ENCODE measurements at regions not wholly inside any gene's neighbourhood (a gene's known extent, or its start where the extent isn't known, plus 50 kb on each side); places are given as distances from the start of the nearest gene placed in this dataset.
A peak's percentile ranks its signal among the peaks of the same experiment; 100 is the strongest.

DNA sequence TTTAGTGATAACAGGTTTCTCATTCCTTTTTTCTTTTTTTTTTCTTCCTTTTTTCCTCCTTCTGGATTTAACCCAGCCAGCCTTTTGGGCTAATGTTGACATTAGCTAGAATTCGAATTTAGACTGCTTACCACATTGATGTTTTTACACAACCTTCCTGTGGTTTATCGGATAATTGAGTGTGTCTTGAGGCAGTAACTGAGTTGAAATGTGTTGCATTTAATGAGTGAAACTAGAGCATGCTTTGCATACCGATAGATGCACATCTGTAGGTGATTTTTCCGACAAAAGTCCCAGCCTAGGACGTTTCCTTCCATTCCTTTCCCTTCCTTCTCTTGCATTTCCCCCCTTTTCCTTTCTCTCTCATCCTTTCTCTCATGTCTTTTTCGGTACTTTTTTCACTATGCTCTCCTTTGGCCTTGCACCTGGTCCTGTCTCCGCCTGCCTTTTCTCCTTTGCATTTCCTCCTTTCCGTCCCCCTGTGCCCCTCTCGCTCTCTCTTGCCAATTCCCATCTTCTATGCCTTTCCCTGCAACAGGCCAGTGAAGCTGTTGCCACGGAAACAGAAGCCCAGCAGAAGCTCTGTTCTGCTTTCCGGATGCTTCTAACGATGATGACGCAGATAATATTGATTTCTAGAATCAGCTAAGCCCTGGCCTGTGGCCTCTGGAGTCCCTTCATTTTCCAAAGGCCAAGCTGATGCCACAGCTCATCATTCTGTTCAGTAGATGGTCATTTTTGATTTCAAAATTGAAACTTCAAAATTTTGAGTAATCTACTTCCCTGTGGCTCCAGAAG lies 76.1 kb downstream of the SLC25A47 start:
- no peak for DNase-seq (ENCODE audit: low spot score)

GRCh38 chr14:100400115-100400514 lies 77.0 kb downstream of the SLC25A47 start:
- peak; percentile 71 for DNase-seq (ENCODE audit: low spot score)

DNA sequence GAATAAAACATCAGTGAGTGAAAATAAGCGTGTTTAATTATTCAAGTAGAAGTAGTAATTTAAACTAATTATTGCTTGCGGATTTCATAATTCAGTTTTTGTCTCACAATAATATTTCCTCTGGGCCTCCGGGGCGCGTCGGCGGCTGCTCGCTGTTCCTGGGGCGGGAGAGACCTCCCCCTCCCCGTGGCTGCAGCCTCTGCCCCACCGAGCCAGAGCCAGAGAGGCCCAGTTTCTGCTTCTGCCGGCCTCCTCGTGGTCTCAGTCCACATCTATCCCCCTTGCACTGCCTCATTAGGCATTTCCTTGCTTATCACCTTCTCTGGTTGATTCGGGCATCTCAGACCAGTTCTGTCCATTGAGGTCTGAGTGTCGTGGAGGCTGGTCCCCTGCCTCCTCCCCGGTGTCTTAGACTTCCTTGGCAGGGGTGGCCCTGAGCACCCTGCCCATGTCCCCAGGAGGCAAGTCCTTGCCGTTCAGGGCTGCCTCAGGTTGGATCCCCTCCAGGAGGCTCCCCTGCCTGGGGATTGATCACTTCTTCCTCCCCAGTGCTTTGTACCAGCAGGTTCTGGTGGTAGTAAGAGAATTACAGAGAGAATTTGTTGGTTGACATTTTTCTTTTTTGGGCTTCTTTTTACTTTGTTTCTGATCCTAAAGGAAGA lies 78.0 kb downstream of the SLC25A47 start:
- DNase-seq (ENCODE audit: low spot score): no peak

- DNase-seq (ENCODE audit: low spot score): no peak
These were observed 78.7 kb downstream of the SLC25A47 start for GRCh38 chr14:100401792-100402191.

DNA sequence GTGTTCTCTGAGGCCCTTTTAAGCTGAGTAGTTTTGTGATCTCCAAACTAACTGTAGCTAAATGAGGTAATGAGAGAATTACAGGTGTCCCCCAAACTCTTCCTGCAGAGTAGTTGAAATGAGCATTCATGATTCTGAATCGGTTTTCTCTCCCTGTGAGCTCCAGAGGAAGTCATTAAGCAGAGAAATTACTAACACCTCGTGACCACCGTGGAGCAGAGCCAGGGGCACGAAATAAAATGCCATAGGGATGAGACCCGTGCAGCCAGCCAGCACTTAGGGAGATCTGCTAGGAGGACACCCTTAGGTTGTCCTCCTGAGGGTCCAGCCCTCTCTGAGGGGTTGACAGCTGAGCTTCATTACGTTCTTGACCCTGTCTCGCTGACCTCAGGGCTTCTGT lies 79.5 kb downstream of the SLC25A47 start:
- peak; percentile 64 for DNase-seq (ENCODE audit: low spot score)

DNA sequence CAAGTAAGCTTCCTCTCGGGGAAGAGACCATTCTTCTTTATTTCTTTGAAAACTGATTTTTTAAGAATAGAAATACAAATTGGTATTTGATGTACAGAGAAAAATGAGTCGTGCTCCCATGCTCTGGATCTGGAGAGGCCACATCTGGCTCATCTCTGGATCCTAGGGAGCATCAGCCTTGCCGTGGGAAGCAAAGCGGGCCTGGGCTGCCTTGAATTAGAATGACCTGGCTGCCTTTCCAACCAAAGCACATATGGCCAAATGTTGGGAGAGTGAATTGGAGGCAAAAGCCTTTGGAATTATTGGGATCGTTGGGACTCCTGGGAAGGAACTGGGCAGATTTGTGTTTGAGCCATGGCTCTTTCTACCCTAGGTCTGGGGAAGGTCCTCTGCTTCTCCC lies 80.0 kb downstream of the SLC25A47 start:
- DNase-seq (ENCODE audit: low spot score): no peak

DNA sequence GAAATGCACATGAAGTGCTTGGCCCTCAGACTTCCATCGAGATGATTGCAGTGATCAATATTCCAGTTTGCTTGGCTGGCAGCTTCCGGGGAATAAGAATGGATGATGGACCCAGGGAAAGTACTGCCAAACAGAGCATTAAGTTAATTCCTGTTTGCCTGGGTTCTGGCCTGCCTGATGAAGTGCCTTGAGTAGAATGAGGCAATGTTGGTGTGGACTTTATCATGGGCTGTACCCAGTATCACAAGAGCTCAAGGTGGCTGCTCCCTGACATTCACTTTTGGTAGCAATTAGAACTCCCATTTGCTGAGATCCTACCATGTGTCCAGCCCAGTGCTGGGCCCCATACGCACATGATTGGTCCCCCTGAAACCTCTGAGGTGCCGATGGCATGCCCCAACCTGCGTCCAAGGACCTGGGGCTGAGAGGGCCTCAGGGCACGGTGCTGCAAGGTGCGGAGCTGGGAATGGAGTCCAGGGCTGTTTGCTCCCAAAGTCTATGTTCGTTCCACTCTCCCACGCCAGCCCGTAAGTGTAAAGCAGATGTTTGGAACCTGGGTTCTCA lies 80.7 kb downstream of the SLC25A47 start:
- no peak for DNase-seq (ENCODE audit: low spot score)

- DNase-seq (ENCODE audit: low spot score): no peak
These were observed 81.3 kb downstream of the SLC25A47 start for GRCh38 chr14:100404419-100404818.

DNA sequence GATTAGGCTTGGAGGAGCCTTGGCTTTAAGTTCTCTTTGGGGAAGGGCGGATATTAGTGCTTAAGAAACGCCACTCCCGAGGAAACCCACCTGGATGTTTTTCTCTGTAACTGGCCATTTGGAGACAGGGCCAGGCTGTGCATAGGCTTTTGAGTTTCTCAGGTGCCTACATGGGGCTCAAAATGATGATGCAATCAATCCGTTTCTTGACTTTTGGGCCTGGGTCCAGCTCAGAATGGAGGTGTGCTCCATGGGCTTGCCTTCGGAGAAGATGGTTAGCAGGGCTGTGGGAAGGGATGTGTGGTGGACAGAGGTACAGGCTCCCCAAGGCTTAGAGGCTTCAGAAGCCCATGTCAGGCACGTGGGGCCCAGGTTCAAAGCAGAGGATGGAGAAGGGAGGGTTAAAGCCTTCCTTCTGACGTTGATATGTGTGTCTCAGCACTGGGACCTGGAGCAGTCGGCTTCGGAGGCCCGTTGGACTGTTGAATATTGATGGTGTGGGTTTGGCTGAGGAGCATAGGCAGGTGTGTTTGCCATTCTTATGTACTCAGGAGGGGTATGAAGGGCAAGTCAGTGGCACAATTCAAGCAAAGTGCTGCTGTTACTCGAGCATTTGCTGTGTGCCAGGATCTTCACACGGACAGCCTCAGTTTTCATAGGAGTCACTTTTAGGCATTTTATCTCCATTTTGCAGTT lies 82.8 kb downstream of the SLC25A47 start:
- DNase-seq (ENCODE audit: low spot score): no peak

DNA sequence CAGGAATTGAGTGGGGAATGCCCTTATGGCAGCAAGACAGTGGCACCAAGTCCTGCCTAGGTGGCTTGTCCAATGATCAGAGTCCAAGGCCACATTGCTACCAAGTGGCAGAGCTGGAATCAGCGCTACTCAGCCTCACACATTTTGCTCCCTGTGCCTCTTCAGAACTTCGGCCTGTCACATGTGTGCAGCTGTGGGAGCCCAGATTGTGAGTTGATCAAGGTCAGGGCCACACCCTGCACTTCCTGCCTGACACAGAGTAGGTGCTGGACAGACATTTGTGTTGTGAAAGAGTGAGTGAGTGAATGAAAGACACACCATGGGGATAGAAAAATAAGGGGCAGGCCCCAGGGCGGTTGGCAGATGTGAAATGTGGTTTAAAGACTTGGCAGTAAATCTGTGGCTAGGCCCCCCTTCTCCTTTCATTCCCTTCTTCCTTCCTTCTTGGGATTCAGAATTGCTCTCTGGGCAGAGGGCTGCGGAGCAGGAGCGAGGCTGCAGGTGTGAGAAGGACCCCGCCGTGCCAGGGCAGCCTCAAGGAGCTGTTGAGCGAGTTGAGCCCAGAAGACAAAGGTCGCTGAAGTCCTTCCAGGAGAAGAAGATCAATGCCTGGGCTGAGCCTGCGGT lies 83.5 kb downstream of the SLC25A47 start:
- DNase-seq (ENCODE audit: low spot score): no peak

DNA sequence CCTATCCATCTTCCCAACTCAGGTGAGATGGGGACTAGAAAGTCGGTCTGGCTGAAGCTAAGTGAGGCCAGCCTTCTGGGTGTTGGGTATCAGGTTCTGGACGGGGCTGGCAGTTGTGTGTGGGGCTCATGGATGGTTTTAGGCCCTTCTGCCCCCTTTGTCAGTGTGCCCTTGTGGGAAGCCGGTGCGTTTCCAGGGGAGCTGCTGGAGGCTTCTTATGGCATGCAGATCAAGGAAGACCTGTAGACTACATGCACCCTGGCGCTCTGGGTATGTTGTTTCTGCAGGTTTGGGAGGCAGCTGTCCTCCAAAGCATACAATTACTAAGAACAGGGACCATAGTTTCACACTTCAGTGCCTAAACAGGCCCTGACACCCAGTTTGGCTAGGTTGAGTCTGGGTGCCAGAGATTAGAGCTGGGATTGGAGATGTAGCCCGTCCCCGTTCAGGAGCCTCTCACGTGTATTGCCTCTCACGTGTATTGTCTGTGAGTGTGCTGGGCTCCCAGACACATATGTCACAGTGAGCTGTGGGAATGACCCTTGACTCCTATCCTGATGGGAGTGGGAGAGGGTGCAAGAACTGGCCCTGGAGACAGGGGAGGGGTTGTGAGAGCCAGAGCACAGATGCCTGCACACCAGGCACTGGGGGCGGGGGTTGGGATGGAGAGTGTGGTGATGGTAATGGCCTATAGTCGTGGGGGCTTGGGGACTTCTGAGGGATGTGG lies 84.4 kb downstream of the SLC25A47 start:
- no peak for DNase-seq (ENCODE audit: low spot score)

DNA sequence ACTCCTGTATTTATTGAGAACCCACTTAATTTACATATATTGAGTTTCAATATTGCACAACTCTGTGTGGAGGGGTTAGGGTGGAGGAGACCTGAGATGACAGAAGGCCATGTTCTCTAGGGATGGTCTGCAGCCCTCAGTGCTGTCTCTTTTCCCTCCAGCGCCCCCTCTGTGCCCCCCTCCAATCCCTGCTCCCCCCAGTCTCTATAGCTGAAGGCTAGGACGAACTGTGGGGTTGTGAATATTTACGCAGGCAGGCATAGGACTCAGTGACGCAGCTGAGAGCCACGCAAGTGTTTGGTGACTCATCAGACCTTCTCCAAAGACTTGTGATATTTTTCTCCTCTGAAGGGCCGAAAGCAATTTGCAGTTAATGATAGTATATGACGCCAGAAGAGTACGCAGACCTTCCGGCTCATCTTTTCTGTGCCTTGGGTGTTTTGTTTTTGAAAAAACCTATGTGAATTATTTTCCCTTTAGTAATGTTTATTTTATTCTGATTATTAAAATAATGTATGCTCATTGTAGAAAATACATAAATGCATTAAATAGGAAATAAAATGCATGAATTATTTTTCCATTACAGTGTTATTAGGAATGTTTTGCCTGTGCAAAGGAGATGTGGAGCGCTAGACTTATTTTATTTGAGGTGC lies 85.3 kb downstream of the SLC25A47 start:
- DNase-seq (ENCODE audit: low spot score): no peak

GRCh38 chr14:100409003-100409360 lies 85.8 kb downstream of the SLC25A47 start:
- no peak for DNase-seq (ENCODE audit: low spot score)

DNA sequence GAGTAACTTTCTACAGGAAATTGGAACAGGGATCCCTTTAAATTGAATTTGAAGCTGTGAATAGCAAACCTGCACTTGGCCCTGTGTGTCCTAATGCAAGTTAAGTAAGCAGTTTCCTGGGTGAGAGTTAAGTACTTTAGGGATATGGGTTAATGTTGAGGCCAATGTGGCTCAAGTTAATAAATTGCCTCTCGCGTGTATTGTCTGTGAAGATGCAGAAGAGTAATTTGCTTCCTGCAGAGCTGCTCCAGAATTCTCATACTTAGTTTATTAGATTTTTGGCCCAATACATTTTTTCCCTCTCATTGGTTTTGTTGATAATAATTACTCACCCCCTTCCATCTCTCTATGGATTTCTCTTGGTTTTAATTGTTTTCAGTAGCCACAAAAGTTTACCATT lies 86.5 kb downstream of the SLC25A47 start:
- DNase-seq (ENCODE audit: low spot score): no peak

GRCh38 chr14:100410056-100410565 lies 87.0 kb downstream of the SLC25A47 start:
- DNase-seq (ENCODE audit: low spot score): no peak

DNA sequence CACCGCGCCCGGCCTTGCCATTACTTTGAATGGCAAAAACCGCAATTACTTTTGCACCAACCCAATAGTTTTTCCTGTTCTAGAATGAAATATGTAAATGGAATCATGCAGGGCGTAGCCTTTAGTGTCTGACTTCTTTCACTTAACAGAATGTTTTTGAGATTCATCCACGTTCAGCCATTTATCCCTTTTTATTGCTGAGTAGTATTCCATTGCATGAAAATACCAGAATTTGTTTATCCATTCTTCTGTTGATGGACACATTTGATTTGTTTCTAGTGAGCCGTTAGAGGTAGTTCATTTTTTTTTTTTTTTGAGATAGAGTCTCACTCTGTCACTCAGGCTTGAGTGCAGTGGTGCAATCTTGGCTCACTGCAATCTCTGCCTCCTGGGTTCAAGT lies 90.6 kb downstream of the SLC25A47 start:
- no peak for DNase-seq (ENCODE audit: low spot score)

DNA sequence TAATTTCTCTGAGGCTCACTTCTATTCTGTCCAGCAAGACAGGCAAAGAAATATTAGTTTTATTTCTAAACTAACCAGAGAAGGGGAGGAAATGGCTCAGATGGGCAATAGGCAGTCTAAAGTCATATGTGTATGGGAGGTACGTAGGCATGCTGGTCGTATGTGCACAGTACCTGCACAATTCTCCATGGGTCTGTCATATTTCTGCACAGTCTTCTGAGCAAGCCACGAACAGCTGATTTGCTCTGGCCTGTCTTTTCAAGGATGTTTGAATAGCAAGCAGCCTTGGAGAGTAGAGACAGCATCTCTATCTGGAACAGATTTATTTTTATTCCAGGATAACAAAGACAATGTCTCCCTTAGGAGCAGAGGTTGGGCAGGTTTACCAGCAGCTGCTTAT lies 92.1 kb downstream of the SLC25A47 start:
- DNase-seq (ENCODE audit: low spot score): no peak

DNA sequence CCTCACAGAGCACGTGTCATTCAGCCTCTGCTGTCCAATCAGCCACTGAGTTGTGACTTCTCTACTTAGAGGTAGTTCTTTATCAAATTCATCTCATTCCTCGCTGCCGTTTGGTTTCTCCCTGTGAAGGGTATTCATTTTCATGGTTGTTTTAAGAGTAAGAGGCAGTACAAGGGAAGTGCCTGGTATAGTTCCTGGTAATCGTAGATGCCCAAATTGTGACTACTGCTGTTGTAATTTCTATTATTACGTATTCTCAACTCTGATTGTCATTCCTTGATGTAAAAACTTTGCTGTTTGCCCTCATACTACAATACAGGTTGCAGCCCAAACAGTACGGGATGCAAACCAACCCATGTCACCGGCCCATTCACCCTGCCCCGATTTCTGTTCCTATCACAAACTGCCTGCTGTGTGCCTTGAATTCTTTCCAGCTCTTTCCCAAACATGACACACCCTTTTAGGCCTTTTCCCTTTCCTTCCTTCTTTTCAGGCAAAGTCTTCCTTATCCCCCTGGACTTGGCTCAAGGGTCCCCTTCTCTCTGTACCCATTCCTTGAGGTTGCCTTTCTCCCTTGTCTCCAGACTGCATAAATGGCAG lies 93.0 kb downstream of the SLC25A47 start:
- no peak for DNase-seq (ENCODE audit: low spot score)

DNA sequence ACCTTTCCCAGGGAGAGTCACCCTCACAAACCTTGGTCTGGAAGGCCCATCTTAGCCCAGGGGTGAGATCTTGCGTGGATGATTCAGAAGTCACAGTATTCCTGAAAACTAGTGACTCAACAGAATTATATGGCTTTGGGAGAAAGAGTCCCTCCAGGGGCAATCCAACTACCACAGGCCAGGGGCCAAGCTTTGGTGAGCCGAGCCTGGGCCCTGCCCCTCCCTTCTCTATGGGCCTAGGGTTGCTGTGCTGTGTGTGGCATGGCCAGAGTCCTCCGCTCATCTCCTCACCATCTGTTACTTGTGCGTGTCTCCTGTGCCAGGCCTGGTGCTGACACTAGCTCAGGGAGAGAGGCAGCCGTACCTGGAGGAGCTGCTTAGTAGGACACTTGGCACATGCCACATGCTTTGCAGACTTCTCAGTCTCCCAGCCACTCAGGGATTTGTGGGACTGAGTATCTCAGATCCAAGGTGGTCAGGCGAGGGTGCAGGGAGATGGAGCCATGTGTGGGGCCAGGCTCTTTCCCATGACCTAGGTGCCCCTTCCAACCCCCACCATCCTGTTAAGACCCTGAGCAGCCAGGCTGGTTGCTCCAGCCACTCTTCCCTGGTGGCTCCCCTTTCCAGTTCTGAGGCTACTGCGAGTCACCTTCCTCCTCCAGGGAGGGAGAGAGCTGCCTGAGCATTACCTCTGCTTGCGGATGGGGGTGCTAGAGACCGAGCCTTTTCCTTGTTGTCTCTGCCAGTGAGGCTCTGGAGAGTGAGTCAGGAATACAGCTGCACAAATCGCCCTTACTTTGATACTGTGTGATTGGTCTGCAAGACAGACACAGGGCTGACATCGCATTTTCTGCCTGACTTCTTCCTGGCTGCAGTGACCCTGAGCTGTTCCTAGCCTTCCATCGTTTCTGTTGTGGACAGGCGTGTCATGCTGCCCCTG lies 94.1 kb downstream of the SLC25A47 start:
- peak; percentile 96 for DNase-seq (ENCODE audit: low spot score)
